CD14-positive monocyte (primary cell): ENCODE measurements at regions not wholly inside any gene's neighbourhood (a gene's known extent, or its start where the extent isn't known, plus 50 kb on each side); places are given as distances from the start of the nearest gene placed in this dataset.
A peak's percentile ranks its signal among the peaks of the same experiment; 100 is the strongest.

Experiments
- DNase-seq, 3 donors: peaks; one replicate each; pipeline ENCODE4 v3.0.0-alpha.2; 2011 to 2022
- H2AFZ ChIP-seq: 2 replicates; pipeline ENCODE4 v1.6.0; 2012; ENCODE audit warnings: mild to moderate bottlenecking, low read depth, low read length, inconsistent platforms; ENCODE audit not compliant: insufficient read depth, poor library complexity, severe bottlenecking
- H3K27ac ChIP-seq, 2 donors: 1 replicate in 1 of 2; 2 replicates in 1 of 2; pipeline ENCODE4 v1.5.1; 2012 to 2013; ENCODE audit warnings: low read length in 2 of 2, control low read depth in 1 of 2, inconsistent platforms in 1 of 2, low read depth in 1 of 2, mild to moderate bottlenecking in 1 of 2
- H3K27me3 ChIP-seq, 2 donors: one replicate each; pipeline versions ENCODE4 v1.6.0 to v1.6.1; 2011 to 2013; ENCODE audit warnings: low read length in 2 of 2; ENCODE audit not compliant: control insufficient read depth in 2 of 2, insufficient read depth in 2 of 2
- H3K36me3 ChIP-seq, 2 donors: replicated peaks in 1 of 2; 1 replicate in 1 of 2; 2 replicates in 1 of 2; pipeline versions ENCODE4 v1.5.1 to v1.6.1; 2012 to 2013; ENCODE audit warnings: low read length in 2 of 2, control low read depth in 1 of 2, inconsistent platforms in 1 of 2, mild to moderate bottlenecking in 1 of 2; ENCODE audit not compliant: insufficient read depth in 2 of 2, control insufficient read depth in 1 of 2
- H3K4me1 ChIP-seq, 2 donors: 1 replicate in 1 of 2; 2 replicates in 1 of 2; pipeline versions ENCODE4 v1.5.1 to v1.6.1; 2012 to 2013; ENCODE audit warnings: low read length in 2 of 2, control low read depth in 1 of 2, inconsistent platforms in 1 of 2, mild to moderate bottlenecking in 1 of 2, moderate library complexity in 1 of 2; ENCODE audit not compliant: insufficient read depth in 2 of 2, control insufficient read depth in 1 of 2
- H3K4me2 ChIP-seq: replicated peaks from 2 replicates; pipeline ENCODE3; 2012; ENCODE audit warnings: low read length, moderate library complexity, mild to moderate bottlenecking; ENCODE audit not compliant: poor library complexity, severe bottlenecking; ENCODE audit errors: extremely low read depth
- H3K4me3 ChIP-seq, 3 experiments: fragments of 200-600 bp in 1 of 3; sonication (generic) in 1 of 3; replicated peaks in 1 of 3; 1 replicate in 2 of 3; 2 replicates in 1 of 3; pipeline ENCODE4 v1.5.1; 2011 to 2013; ENCODE audit warnings: low read length in 3 of 3, mild to moderate bottlenecking in 3 of 3, control low read depth in 2 of 3, low read depth in 2 of 3, inconsistent platforms in 1 of 3, moderate library complexity in 1 of 3
- H3K79me2 ChIP-seq: 2 replicates; pipeline ENCODE4 v1.6.0; 2012; ENCODE audit warnings: mild to moderate bottlenecking, control low read depth, inconsistent platforms, low read length, moderate library complexity; ENCODE audit not compliant: insufficient read depth
- H3K9ac ChIP-seq: 2 replicates; pipeline ENCODE4 v1.6.0; 2017; ENCODE audit warnings: low read length, mild to moderate bottlenecking; ENCODE audit not compliant: insufficient read depth, poor library complexity, severe bottlenecking
- H3K9me3 ChIP-seq, 2 donors: replicated peaks in 1 of 2; 1 replicate in 1 of 2; 2 replicates in 1 of 2; pipeline versions ENCODE4 v1.5.1 to v1.6.1; 2012 to 2013; ENCODE audit warnings: low read length in 2 of 2, control low read depth in 1 of 2; ENCODE audit not compliant: control insufficient read depth in 1 of 2, insufficient read depth in 1 of 2
- H4K20me1 ChIP-seq: 2 replicates; pipeline ENCODE4 v1.6.0; 2012; ENCODE audit warnings: mild to moderate bottlenecking, low read length, control low read depth, moderate library complexity; ENCODE audit not compliant: insufficient read depth
- H3K27ac Mint-ChIP-seq, 7 donors: one replicate each; pipeline ENCODE4 v1.8.0; 2020; ENCODE audit warnings: mild to moderate bottlenecking in 7 of 7, mixed read lengths in 7 of 7, moderate library complexity in 6 of 7, inconsistent platforms in 2 of 7
- H3K27me3 Mint-ChIP-seq, 3 donors: one replicate each; pipeline ENCODE4 v1.8.0; 2021 to 2022; ENCODE audit warnings: low read depth in 3 of 3, mild to moderate bottlenecking in 3 of 3, mixed read lengths in 3 of 3, moderate library complexity in 3 of 3, inconsistent platforms in 1 of 3
- H3K36me3 Mint-ChIP-seq, 2 donors: one replicate each; pipeline ENCODE4 v1.8.0; 2020; ENCODE audit warnings: mixed read lengths in 2 of 2, inconsistent platforms in 1 of 2, mild to moderate bottlenecking in 1 of 2
- H3K4me1 Mint-ChIP-seq: one replicate; pipeline ENCODE4 v1.8.0; 2020; ENCODE audit warnings: mild to moderate bottlenecking, mixed read lengths
- H3K4me3 Mint-ChIP-seq, 2 donors: one replicate each; pipeline ENCODE4 v1.8.0; 2020; ENCODE audit warnings: mild to moderate bottlenecking in 2 of 2, mixed read lengths in 2 of 2, moderate library complexity in 1 of 2
- H3K9me3 Mint-ChIP-seq, 7 donors: one replicate each; pipeline ENCODE4 v1.8.0; 2020 to 2022; ENCODE audit warnings: mixed read lengths in 7 of 7, mild to moderate bottlenecking in 6 of 7, moderate library complexity in 6 of 7, inconsistent platforms in 2 of 7
- CTCF ChIP-seq: fragments of 200-600 bp; IDR thresholded peaks from one replicate; pipeline ENCODE4 v1.8.0; 2022; ENCODE audit warnings: antibody characterized with exemption, mild to moderate bottlenecking
- WGBS: methylation state at CpG from one replicate; pipeline ENCODE4 v1.1.5; 2013; ENCODE audit warnings: missing lambda C conversion rate; ENCODE audit not compliant: insufficient coverage; 5-methylcytosine and 5-hydroxymethylcytosine counted together
- intact Hi-C, 2 donors: fragments of 100-400 bp; cut with micrococcal nuclease; formaldehyde crosslinking; loops; one replicate each; pipeline versions ENCODE4 v1.15.0 to v1.15.1; 2023

GRCh38 chr9:135241381-135242048 is 154.0 kb downstream of the OLFM1 start:
- Histone ChIP-seq H3K36me3 (no peaks in the 10 kb centered on the region), H3K79me2 (no peaks in the 10 kb centered on the region), H3K9me3 (no peaks in the 10 kb centered on the region), H3K27ac (no peak overlapping the region), H3K4me2 (no peak overlapping the region), H3K4me1 (no peaks in the 10 kb centered on the region), H3K27me3 (no peaks in the 10 kb centered on the region), H2AFZ (no peak overlapping the region), H3K4me3 (no peak overlapping the region), H4K20me1 (no peaks in the 10 kb centered on the region), H3K9ac (no peak overlapping the region)
- intact Hi-C loops = no loop called here
- DNase-seq = no peak
- Mint-ChIP-seq H3K27ac (peak overlapping the region in 1 of 7 donors; percentile 41), H3K4me3 (no peak overlapping the region), H3K36me3 (no peaks in the 10 kb centered on the region), H3K4me1 (no peaks in the 10 kb centered on the region), H3K27me3 (peaks cover 7 to 17% (median 11%) of the 10 kb centered on the region in 3 donors), H3K9me3 (peaks cover 0 to 2% (median 0%) of the 10 kb centered on the region in 7 donors)
- no peak for TF ChIP-seq CTCF
- 79% methylated on average over 16 of the region's 19 CpGs for WGBS

GRCh38 chr9:135242049-135242396 is 154.6 kb downstream of the OLFM1 start:
- Histone ChIP-seq H3K27me3 (no peaks in the 10 kb centered on the region), H3K4me2 (no peak overlapping the region), H3K4me1 (no peaks in the 10 kb centered on the region), H3K9ac (no peak overlapping the region), H3K9me3 (no peaks in the 10 kb centered on the region), H3K4me3 (no peak overlapping the region), H3K36me3 (no peaks in the 10 kb centered on the region), H2AFZ (no peak overlapping the region), H4K20me1 (no peaks in the 10 kb centered on the region), H3K79me2 (no peaks in the 10 kb centered on the region), H3K27ac (no peak overlapping the region)
- Mint-ChIP-seq H3K4me3 (no peak overlapping the region), H3K4me1 (no peaks in the 10 kb centered on the region), H3K27me3 (peaks cover 7 to 17% (median 11%) of the 10 kb centered on the region in 3 donors), H3K27ac (no peak overlapping the region), H3K36me3 (no peaks in the 10 kb centered on the region), H3K9me3 (peaks cover 0 to 2% (median 0%) of the 10 kb centered on the region in 7 donors)
- no peak for TF ChIP-seq CTCF
- 94% methylated on average over 9 of the region's 9 CpGs for WGBS
- intact Hi-C loops = no loop called here
- no peak for DNase-seq
